Neuronal stem cell (in vitro differentiated cells): ENCODE measurements at regions not wholly inside any gene's neighbourhood (a gene's known extent, or its start where the extent isn't known, plus 50 kb on each side); places are given as distances from the start of the nearest gene placed in this dataset.
"Not testable (repeated sequence)": the region's sequence is repeated elsewhere in the genome, so short reads cannot be mapped to it uniquely, and the experiment has no call there.

ENCODE experiments used
- DNase-seq: peaks from one replicate; pipeline ENCODE4 v3.0.0-alpha.2; 2013; ENCODE audit warnings: low spot score
- H2AFZ ChIP-seq: one replicate; pipeline ENCODE4 v1.6.1; 2013; ENCODE audit warnings: mild to moderate bottlenecking, low read length, inconsistent platforms
- H2AK5ac ChIP-seq: 2 replicates; pipeline ENCODE4 v1.6.1; 2013; ENCODE audit warnings: low read depth, mild to moderate bottlenecking, inconsistent platforms, low read length, moderate library complexity, mixed read lengths
- H2BK120ac ChIP-seq: 2 replicates; pipeline ENCODE4 v1.6.1; 2013; ENCODE audit warnings: low read depth, mild to moderate bottlenecking, inconsistent platforms, low read length, moderate library complexity, mixed read lengths
- H2BK12ac ChIP-seq: one replicate; pipeline ENCODE4 v1.6.1; 2013; ENCODE audit warnings: low read length, inconsistent platforms
- H2BK15ac ChIP-seq: 2 replicates; pipeline ENCODE4 v1.6.1; 2013; ENCODE audit warnings: mild to moderate bottlenecking, low read length, inconsistent platforms, mixed read lengths
- H2BK5ac ChIP-seq: one replicate; pipeline ENCODE4 v1.6.1; 2013; ENCODE audit warnings: inconsistent platforms, mild to moderate bottlenecking, low read length, moderate library complexity
- H3K14ac ChIP-seq: one replicate; pipeline ENCODE4 v1.6.1; 2013; ENCODE audit warnings: low read length, inconsistent platforms
- H3K18ac ChIP-seq: 2 replicates; pipeline ENCODE4 v1.6.1; 2013; ENCODE audit warnings: low read length, inconsistent platforms
- H3K23ac ChIP-seq: 2 replicates; pipeline ENCODE4 v1.6.1; 2013; ENCODE audit warnings: low read depth, mild to moderate bottlenecking, mixed read lengths, low read length, inconsistent platforms; ENCODE audit not compliant: poor library complexity
- H3K27ac ChIP-seq: replicated peaks from 3 replicates; pipeline ENCODE4 v1.5.1; 2013; ENCODE audit warnings: low read length, inconsistent platforms
- H3K27me3 ChIP-seq, 3 experiments: 2 replicates each; pipeline ENCODE4 v1.6.1; 2013; ENCODE audit warnings: low read length in 3 of 3, mild to moderate bottlenecking in 2 of 3, inconsistent platforms in 1 of 3, low read depth in 1 of 3, mixed read lengths in 1 of 3, moderate library complexity in 1 of 3; ENCODE audit not compliant: control insufficient read depth in 3 of 3, insufficient read depth in 3 of 3
- H3K36me3 ChIP-seq, 2 donors: replicated peaks in 1 of 2; 2 replicates each; pipeline ENCODE4 v1.6.1; 2013; ENCODE audit warnings: low read length in 2 of 2; ENCODE audit not compliant: control insufficient read depth in 2 of 2, insufficient read depth in 2 of 2
- H3K4ac ChIP-seq: 2 replicates; pipeline ENCODE4 v1.6.1; 2013; ENCODE audit warnings: inconsistent platforms, mild to moderate bottlenecking, low read length, moderate library complexity
- H3K4me1 ChIP-seq, 2 donors: 1 replicate in 1 of 2; 2 replicates in 1 of 2; pipeline ENCODE4 v1.6.1; 2013; ENCODE audit warnings: low read length in 2 of 2, low read depth in 1 of 2; ENCODE audit not compliant: control insufficient read depth in 2 of 2, insufficient read depth in 1 of 2
- H3K4me2 ChIP-seq: one replicate; pipeline ENCODE4 v1.6.1; 2013; ENCODE audit warnings: mild to moderate bottlenecking, low read length, inconsistent platforms; ENCODE audit not compliant: insufficient read depth, poor library complexity, severe bottlenecking
- H3K4me3 ChIP-seq, 2 donors: 2 replicates each; pipeline ENCODE4 v1.5.1; 2013; ENCODE audit warnings: low read length in 2 of 2, mild to moderate bottlenecking in 2 of 2, inconsistent platforms in 1 of 2, moderate library complexity in 1 of 2
- H3K79me1 ChIP-seq: one replicate; pipeline ENCODE4 v1.6.1; 2013; ENCODE audit warnings: low read depth, mild to moderate bottlenecking, inconsistent platforms, low read length, moderate library complexity
- H3K9ac ChIP-seq: one replicate; pipeline ENCODE4 v1.6.1; 2013; ENCODE audit warnings: mild to moderate bottlenecking, low read depth, low read length, inconsistent platforms; ENCODE audit not compliant: poor library complexity
- H3K9me3 ChIP-seq, 2 donors: replicated peaks in 1 of 2; 2 replicates each; pipeline versions ENCODE3 to v1.6.1; 2013; ENCODE audit warnings: low read length in 2 of 2, mild to moderate bottlenecking in 2 of 2, inconsistent platforms in 1 of 2, low read depth in 1 of 2, mixed read lengths in 1 of 2, moderate library complexity in 1 of 2; ENCODE audit not compliant: control insufficient read depth in 2 of 2, insufficient read depth in 1 of 2
- H4K8ac ChIP-seq: one replicate; pipeline ENCODE4 v1.6.1; 2013; ENCODE audit warnings: low read depth, mild to moderate bottlenecking, inconsistent platforms, low read length, moderate library complexity
- H4K91ac ChIP-seq: one replicate; pipeline ENCODE4 v1.6.1; 2013; ENCODE audit warnings: low read length, low read depth, mild to moderate bottlenecking, inconsistent platforms; ENCODE audit not compliant: poor library complexity
- WGBS, 2 donors: extraction: QIAGEN DNeasy Blood & Tissue Kit; methylation state at CpG; one replicate each; pipeline ENCODE4 v1.1.7; 2013; ENCODE audit warnings: missing lambda C conversion rate in 2 of 2, mixed read lengths in 1 of 2; ENCODE audit not compliant: insufficient read length in 2 of 2, insufficient replicate concordance in 1 of 2; ENCODE audit errors: extremely low coverage in 2 of 2; 5-methylcytosine and 5-hydroxymethylcytosine counted together

- no CpG with 5 or more reads among the region's 5 CpGs for whole genome bisulfite sequencing, 2 donors
- Histone ChIP-seq H2BK120ac (no peak overlapping the region), H2AK5ac (no peak overlapping the region), H3K18ac (no peak overlapping the region), H3K36me3 (no peaks in the 10 kb centered on the region), H3K14ac (no peak overlapping the region), H3K23ac (no peak overlapping the region), H3K4me2 (no peak overlapping the region), H2BK12ac (no peak overlapping the region), H4K91ac (no peak overlapping the region), H3K4me3 (no peak overlapping the region), H2BK5ac (no peak overlapping the region), H2BK15ac (no peak overlapping the region), H3K27ac (no peak overlapping the region), H3K4me1 (no peaks in the 10 kb centered on the region), H4K8ac (no peak overlapping the region), H2AFZ (no peak overlapping the region), H3K9ac (no peak overlapping the region), H3K9me3 (no peaks in the 10 kb centered on the region), H3K27me3 (no peaks in the 10 kb centered on the region), H3K79me1 (no peaks in the 10 kb centered on the region), H3K4ac (no peak overlapping the region)
- peak; percentile 23 for DNase-seq
These were observed 73.0 kb upstream of the FRMPD4 start for GRCh38 chrX:12065251-12065650.

- Histone ChIP-seq H2BK15ac (no peak overlapping the region), H3K4me3 (no peak overlapping the region), H2AFZ (no peak overlapping the region), H3K14ac (no peak overlapping the region), H3K4me2 (no peak overlapping the region), H2BK5ac (no peak overlapping the region), H3K4ac (no peak overlapping the region), H3K27ac (no peak overlapping the region), H3K27me3 (peaks cover 0 to 9% (median 0%) of the 10 kb centered on the region in 3 experiments), H3K4me1 (no peaks in the 10 kb centered on the region), H3K9ac (no peak overlapping the region), H4K91ac (no peak overlapping the region), H2AK5ac (no peak overlapping the region), H4K8ac (no peak overlapping the region), H3K18ac (no peak overlapping the region), H2BK12ac (no peak overlapping the region), H2BK120ac (no peak overlapping the region), H3K23ac (no peak overlapping the region), H3K79me1 (no peaks in the 10 kb centered on the region), H3K9me3 (no peaks in the 10 kb centered on the region), H3K36me3 (no peaks in the 10 kb centered on the region)
- no CpG with 5 or more reads among the region's 5 CpGs for WGBS, 2 donors
- no peak for DNase-seq
These were observed 62.2 kb upstream of the FRMPD4 start for GRCh38 chrX:12076046-12076445.

GRCh38 chrX:12080265-12080664, 58.0 kb upstream of the FRMPD4 start:
- Histone ChIP-seq H3K27me3 (no peaks in the 10 kb centered on the region), H3K4me2 (no peak overlapping the region), H3K9me3 (no peaks in the 10 kb centered on the region), H3K27ac (no peak overlapping the region), H4K91ac (no peak overlapping the region), H3K18ac (no peak overlapping the region), H2BK15ac (no peak overlapping the region), H3K9ac (no peak overlapping the region), H3K4me3 (no peak overlapping the region), H3K4me1 (no peaks in the 10 kb centered on the region), H3K79me1 (no peaks in the 10 kb centered on the region), H2AK5ac (no peak overlapping the region), H4K8ac (no peak overlapping the region), H2BK5ac (no peak overlapping the region), H2BK120ac (no peak overlapping the region), H2BK12ac (no peak overlapping the region), H2AFZ (no peak overlapping the region), H3K36me3 (no peaks in the 10 kb centered on the region), H3K23ac (no peak overlapping the region), H3K4ac (no peak overlapping the region), H3K14ac (no peak overlapping the region)
- no CpG with 5 or more reads among the region's 1 CpG for WGBS, 2 donors
- DNase-seq: peak; percentile 8

- H3K79me1 ChIP-seq, H3K4me1 ChIP-seq, H3K4ac ChIP-seq, H3K4me2 ChIP-seq, H2AK5ac ChIP-seq, H3K4me3 ChIP-seq, H3K27me3 ChIP-seq, H2BK5ac ChIP-seq, H2BK12ac ChIP-seq, DNase-seq, H3K27ac ChIP-seq, H4K91ac ChIP-seq, H2AFZ ChIP-seq, H4K8ac ChIP-seq, H3K36me3 ChIP-seq, H3K23ac ChIP-seq, H2BK120ac ChIP-seq, H3K9ac ChIP-seq, H2BK15ac ChIP-seq, H3K14ac ChIP-seq, H3K18ac ChIP-seq, H3K9me3 ChIP-seq: not testable (repeated sequence)
- no CpG with 5 or more reads among the region's 2 CpGs for WGBS, 2 donors
These were observed 55.3 kb upstream of the FRMPD4 start for GRCh38 chrX:12082959-12083358.
